Skeletal muscle tissue (tissue), 3 donors: ENCODE measurements at regions not wholly inside any gene's neighbourhood (a gene's known extent, or its start where the extent isn't known, plus 50 kb on each side); places are given as distances from the start of the nearest gene placed in this dataset.
A peak's percentile ranks its signal among the peaks of the same experiment; 100 is the strongest.
"Not testable (repeated sequence)": the region's sequence is repeated elsewhere in the genome, so short reads cannot be mapped to it uniquely, and the experiment has no call there.

Experiments used
- H3K27ac ChIP-seq: one replicate; pipeline ENCODE4 v1.7.0; 2013; ENCODE audit warnings: mild to moderate bottlenecking, low read depth, low read length, inconsistent platforms
- H3K27me3 ChIP-seq, 3 donors: one replicate each; pipeline ENCODE4 v1.7.0; 2013; ENCODE audit warnings: low read length in 3 of 3; ENCODE audit not compliant: control insufficient read depth in 3 of 3, insufficient read depth in 3 of 3
- H3K36me3 ChIP-seq, 3 donors: one replicate each; pipeline ENCODE4 v1.7.0; 2013; ENCODE audit warnings: low read length in 3 of 3; ENCODE audit not compliant: control insufficient read depth in 3 of 3, insufficient read depth in 3 of 3
- H3K4me1 ChIP-seq, 3 donors: one replicate each; pipeline ENCODE4 v1.7.0; 2013; ENCODE audit warnings: low read length in 3 of 3, mild to moderate bottlenecking in 3 of 3; ENCODE audit not compliant: control insufficient read depth in 3 of 3, insufficient read depth in 3 of 3
- H3K4me3 ChIP-seq, 3 donors: one replicate each; pipeline ENCODE4 v1.7.0; 2013; ENCODE audit warnings: low read length in 3 of 3
- H3K9ac ChIP-seq, 3 donors: one replicate each; pipeline ENCODE4 v1.7.0; 2013; ENCODE audit warnings: low read length in 3 of 3, mild to moderate bottlenecking in 3 of 3, moderate library complexity in 2 of 3, low read depth in 1 of 3
- H3K9me3 ChIP-seq, 3 donors: one replicate each; pipeline ENCODE4 v1.7.0; 2013; ENCODE audit warnings: low read length in 3 of 3; ENCODE audit not compliant: control insufficient read depth in 3 of 3
- donor health status: Osteomylitis.

DNA sequence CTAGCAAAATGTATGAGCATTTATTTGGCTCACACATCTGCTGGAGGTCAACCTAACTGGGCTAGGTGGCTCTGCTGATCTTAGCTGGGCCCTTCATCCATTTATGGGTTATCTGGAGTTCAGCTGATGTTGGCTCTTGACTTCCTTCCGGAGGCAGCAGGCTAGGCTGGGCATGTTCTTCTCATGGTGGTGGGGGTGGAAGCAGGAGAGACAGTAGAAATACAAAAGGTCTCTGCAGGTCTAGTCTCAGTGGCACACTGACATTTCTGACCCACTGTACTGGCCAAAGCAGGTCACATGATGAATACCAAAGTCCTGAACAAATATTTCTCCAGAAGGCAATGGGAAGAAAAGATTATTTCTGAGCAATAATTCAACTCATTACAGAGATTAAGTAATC is 334.6 kb downstream of the CRPPA start:
- Histone ChIP-seq H3K9ac (no peak overlapping the region), H3K9me3 (no peaks in the 10 kb centered on the region), H3K36me3 (no peaks in the 10 kb centered on the region), H3K27ac (no peak overlapping the region), H3K4me3 (no peak overlapping the region), H3K27me3 (no peaks in the 10 kb centered on the region), H3K4me1 (no peaks in the 10 kb centered on the region)

DNA sequence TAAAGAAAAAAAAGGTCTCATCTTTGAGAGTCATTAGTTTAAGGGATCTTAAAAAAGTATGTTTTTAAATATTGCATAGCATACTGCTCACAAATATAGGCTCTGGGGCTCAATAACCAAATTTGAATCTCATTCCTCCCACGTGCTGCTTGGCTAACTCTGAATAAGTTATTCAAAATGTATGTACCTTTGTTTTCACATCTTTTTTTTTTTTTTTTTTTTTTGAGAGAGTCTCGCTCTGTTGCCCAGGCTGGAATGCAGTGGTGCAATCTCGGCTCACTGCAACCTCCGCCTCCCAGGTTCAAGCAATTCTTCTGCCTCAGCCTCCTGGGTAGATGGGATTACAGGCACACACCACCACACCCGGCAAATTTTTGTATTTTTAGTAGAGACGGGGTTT is 335.6 kb downstream of the CRPPA start:
- not testable (repeated sequence) for H3K4me1 ChIP-seq, H3K27ac ChIP-seq, H3K27me3 ChIP-seq, H3K9ac ChIP-seq, H3K9me3 ChIP-seq, H3K36me3 ChIP-seq, H3K4me3 ChIP-seq

DNA sequence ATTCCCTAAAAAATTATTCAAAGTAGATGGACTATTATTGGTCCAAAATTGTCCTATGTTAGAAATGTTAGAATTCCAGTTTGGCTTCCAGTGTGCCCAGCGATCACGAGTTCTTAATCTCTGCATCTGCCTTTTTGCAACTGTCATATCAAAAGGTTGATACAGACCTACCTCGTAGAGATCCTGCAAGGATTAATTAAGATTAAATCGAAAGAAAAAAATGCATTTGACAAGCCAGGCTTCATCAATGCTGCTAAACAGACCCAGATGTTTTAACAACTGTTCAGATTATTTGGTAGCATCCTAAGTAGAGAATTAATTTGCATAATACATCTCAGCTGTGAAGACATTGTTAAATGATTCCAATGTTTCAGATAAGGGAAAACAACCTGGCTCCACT is 336.5 kb downstream of the CRPPA start:
- Histone ChIP-seq H3K36me3 (no peaks in the 10 kb centered on the region), H3K27me3 (no peaks in the 10 kb centered on the region), H3K9me3 (no peaks in the 10 kb centered on the region), H3K4me3 (no peak overlapping the region), H3K27ac (no peak overlapping the region), H3K9ac (no peak overlapping the region), H3K4me1 (no peaks in the 10 kb centered on the region)

DNA sequence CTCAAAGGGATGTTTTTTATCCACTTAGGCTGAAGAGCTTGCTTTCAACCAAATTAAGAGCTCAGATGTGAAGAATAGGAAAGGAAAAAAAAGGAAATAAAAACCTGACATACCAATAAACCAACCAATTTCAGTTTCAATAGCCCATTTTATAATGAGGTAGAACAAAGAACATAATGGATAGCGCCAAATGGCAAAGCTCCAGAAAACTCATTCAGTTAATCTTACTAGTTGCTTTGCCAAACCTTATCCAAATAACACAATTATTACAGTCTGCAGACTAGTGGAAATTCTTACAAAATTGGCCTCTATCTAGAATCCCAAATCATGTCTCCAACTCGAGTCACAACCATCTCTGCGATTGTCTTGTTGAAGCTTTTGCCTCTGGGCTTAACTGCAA is 337.0 kb downstream of the CRPPA start:
- Histone ChIP-seq H3K4me3 (no peak overlapping the region), H3K4me1 (no peaks in the 10 kb centered on the region), H3K27me3 (no peaks in the 10 kb centered on the region), H3K9me3 (no peaks in the 10 kb centered on the region), H3K27ac (no peak overlapping the region), H3K9ac (no peak overlapping the region), H3K36me3 (no peaks in the 10 kb centered on the region)

DNA sequence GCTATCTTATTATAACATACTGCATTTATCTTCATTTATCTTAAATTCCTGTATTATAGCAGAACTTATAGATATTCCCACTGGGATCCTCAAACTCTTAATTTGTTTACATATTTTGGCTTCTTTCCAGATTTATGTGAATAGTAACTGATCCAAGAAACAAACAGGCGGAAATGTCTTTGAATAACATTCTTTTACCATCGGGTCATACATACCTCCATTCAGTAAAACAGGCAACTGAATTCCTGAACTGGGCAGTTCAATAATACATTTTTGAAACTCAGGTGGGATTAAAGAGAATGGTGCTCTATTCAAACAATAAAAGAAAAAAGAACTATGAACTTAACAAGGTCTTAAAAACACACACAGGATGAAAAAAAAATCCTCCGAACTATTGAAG is 337.4 kb downstream of the CRPPA start:
- H3K27me3 ChIP-seq: no peaks in the 10 kb centered on the region
- H3K4me3 ChIP-seq: no peak overlapping the region
- H3K36me3 ChIP-seq: no peaks in the 10 kb centered on the region
- H3K9ac ChIP-seq: no peak overlapping the region
- H3K27ac ChIP-seq: no peak overlapping the region
- H3K4me1 ChIP-seq: no peaks in the 10 kb centered on the region
- no peaks in the 10 kb centered on the region for H3K9me3 ChIP-seq

DNA sequence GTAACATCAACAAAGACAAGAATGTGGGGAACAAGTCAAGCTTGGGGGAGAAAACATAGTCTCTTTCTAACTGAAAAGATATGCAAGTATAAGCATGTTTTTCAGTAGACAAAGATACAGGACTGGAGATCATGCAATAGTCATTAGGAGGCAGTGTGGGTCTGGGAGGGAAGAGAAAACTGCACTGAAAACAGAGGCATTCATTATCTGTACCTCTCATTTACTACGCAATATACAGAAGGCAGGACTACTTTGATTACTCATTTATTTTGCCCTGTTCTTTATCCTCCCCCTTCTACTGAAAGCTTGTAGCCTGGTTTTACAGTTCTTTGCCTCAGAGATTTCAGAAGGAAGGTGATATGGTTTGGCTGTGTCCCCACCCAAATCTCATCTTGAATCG is 341.2 kb downstream of the CRPPA start:
- no peak overlapping the region for H3K27ac ChIP-seq
- no peaks in the 10 kb centered on the region for H3K4me1 ChIP-seq
- H3K9ac ChIP-seq: no peak overlapping the region
- no peaks in the 10 kb centered on the region for H3K9me3 ChIP-seq
- H3K36me3 ChIP-seq: no peaks in the 10 kb centered on the region
- H3K4me3 ChIP-seq: no peak overlapping the region
- no peaks in the 10 kb centered on the region for H3K27me3 ChIP-seq

DNA sequence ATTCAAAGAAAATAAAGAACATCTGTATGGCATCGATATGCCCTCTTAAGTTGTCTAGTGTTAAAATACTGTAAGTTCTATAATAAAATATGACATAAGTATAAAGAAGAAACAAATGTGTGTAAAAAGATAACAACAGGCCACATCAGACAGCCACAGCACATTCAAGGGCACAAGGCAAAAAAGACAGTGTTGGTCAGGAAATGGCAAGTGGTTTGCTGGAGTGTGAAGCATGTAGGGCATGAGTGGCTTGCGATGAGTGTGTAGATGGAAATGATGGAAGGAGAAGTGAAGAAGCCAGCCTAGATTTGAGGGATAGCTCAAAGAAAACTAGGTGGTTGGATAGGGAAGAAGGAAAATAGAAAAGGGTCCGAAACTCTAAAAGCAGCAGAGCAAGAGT is 341.6 kb downstream of the CRPPA start:
- no peaks in the 10 kb centered on the region for H3K27me3 ChIP-seq
- no peaks in the 10 kb centered on the region for H3K36me3 ChIP-seq
- H3K4me1 ChIP-seq: no peaks in the 10 kb centered on the region
- H3K27ac ChIP-seq: no peak overlapping the region
- H3K9me3 ChIP-seq: no peaks in the 10 kb centered on the region
- H3K4me3 ChIP-seq: no peak overlapping the region
- no peak overlapping the region for H3K9ac ChIP-seq

DNA sequence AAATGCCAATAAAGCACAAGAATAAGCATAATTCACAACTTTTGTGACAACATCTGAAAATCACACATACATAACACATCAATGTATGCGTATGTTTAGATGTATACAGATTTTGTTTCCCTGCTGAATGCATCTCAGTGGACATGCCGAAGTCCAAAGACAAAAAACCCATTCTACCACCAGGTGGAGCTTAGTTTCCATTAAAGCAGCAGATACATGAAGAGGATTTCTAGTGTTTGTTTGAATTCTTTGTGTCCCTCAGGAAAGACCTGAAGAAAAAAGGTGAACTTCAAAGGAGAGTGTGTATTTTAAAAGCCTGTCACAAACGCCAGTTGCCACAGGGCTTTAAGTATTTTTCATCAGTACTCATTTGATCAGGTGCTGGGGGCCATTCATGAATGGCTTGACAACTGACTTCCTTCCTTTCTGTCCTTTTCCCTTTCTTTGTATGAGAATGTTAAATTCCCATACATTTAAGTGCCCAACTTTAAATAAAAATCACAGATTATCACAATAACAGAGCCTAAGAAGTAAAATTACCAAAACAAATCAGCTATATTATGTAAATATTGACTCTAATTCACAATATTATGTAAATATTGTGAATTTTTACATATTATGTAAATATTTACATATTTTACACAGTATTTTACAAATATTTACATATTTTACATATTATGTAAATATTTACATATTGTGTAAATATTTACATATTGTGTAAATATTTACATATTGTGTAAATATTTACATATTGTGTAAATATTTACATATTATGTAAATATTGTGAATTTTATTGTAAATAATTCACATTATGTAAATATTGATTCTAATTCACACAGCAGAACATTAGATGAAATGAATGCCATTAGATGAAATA is 343.0 kb downstream of the CRPPA start:
- Histone ChIP-seq H3K9ac (no peak overlapping the region), H3K36me3 (no peaks in the 10 kb centered on the region), H3K27ac (no peak overlapping the region), H3K27me3 (no peaks in the 10 kb centered on the region), H3K9me3 (no peaks in the 10 kb centered on the region), H3K4me1 (no peaks in the 10 kb centered on the region), H3K4me3 (no peak overlapping the region)

DNA sequence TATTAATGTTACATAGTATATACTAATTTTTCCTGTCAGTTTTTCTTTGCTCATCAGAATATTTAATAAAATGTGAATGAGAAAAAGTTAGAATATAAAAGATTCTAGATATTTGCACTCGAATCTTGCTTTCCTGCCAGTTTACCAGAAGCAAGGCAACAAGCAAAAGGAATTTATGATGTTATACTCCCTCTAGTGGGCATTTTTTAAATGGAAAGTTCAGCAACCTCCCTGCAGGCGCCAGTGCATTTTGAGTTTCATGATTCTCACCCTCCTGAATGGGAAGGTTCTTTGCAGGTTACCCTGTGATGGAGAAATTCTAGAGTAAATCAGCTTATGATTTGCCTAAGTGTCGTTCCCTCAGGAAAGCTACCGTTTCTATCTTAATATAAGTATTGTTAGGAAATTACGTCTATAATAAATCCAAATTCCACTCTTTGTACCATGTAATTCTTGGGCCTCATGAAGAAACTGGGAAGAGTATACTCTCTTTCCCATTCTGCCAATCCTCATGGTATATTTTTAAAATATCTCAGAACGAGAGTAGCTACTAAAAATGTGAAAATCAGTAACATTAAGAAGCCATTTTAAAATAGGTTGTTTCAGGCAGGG is 350.0 kb downstream of the CRPPA start:
- Histone ChIP-seq H3K9ac (no peak overlapping the region), H3K4me1 (peaks cover 0 to 10% (median 3%) of the 10 kb centered on the region in 3 donors), H3K27me3 (no peaks in the 10 kb centered on the region), H3K27ac (no peak overlapping the region), H3K36me3 (no peaks in the 10 kb centered on the region), H3K4me3 (no peak overlapping the region), H3K9me3 (no peaks in the 10 kb centered on the region)

DNA sequence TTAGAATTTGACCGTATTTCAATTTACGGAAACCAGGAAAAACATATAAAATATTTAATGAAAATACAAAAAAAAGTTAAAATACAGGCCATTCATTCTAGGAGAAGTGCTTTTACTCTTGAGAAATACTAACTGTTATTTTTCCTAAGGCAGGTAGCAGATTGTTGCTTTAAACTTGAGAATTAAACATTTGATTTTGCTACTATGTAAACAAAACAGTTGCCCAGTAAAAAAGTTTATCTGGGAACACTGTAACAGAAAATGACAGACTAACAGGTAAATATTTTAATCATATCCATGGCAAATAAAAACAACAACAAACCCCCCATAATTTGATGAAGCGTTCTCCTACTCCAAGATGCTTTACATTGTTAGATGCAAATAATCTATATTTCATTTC is 350.5 kb downstream of the CRPPA start:
- Histone ChIP-seq H3K36me3 (no peaks in the 10 kb centered on the region), H3K4me3 (peak overlapping the region in 1 of 3 donors; percentile 24), H3K27me3 (no peaks in the 10 kb centered on the region), H3K27ac (no peak overlapping the region), H3K9me3 (no peaks in the 10 kb centered on the region), H3K9ac (peak overlapping the region in 1 of 3 donors; percentile 1), H3K4me1 (peaks cover 0 to 12% (median 3%) of the 10 kb centered on the region in 3 donors)
